GM19239 (cell line): ENCODE measurements at regions not wholly inside any gene's neighbourhood (a gene's known extent, or its start where the extent isn't known, plus 50 kb on each side); places are given as distances from the start of the nearest gene placed in this dataset.
"Not testable (repeated sequence)": the region's sequence is repeated elsewhere in the genome, so short reads cannot be mapped to it uniquely, and the experiment has no call there.

Source experiments
- DNase-seq: peaks from one replicate; pipeline ENCODE4 v3.0.0; 2011; ENCODE audit warnings: low spot score; ENCODE audit not compliant: insufficient read length
- FAIRE-seq: peaks from 2 replicates; lab custom pipeline; 2011; peaks lifted over from hg19 to GRCh38; lab: Jason Lieb, UNC

DNA sequence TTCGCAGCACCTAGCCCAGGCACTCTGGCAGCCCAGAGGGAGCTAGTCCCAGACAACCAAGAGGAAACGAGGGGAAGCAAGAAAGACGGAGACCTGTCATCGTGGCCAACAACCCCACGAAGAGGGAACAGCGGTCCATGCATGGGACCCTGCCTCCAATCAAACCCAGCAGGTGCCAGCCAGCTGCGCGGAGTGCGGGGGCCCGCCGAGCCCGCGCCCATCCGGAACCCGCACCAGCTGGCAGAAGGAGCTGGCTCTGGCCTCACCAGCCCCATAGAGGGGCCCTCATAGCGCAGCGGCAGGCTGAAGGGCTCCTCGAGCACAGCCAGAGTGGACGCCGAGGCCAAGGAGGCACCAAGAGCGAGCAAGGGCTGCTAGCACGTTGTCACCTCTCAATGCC is 332.4 kb upstream of the MAGEB18 start:
- no peak for FAIRE-seq

DNA sequence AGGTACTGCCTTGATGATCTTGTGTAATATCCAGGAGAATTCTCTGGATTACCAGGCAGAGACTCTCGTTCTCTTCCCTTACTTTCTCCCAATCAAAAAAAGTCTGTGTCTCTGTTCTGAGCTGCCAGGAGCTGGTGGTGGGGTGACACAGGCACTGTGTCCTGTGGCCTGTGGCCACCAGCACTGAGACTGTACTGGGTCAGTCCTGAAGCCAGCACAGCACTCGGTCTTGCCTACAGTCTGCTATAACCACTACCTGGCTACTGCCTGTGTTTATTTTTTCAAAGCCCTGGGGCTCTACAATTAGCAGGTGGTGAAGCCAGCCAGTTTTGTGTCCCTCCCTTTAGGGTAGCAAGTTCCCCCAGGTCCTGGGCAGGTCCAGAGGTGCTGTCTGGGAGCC is 331.1 kb upstream of the MAGEB18 start:
- no peak for DNase-seq
- no peak for FAIRE-seq

More for the DNA sequence above, 332.4 kb upstream of the MAGEB18 start:
- DNase-seq: no peak

DNA sequence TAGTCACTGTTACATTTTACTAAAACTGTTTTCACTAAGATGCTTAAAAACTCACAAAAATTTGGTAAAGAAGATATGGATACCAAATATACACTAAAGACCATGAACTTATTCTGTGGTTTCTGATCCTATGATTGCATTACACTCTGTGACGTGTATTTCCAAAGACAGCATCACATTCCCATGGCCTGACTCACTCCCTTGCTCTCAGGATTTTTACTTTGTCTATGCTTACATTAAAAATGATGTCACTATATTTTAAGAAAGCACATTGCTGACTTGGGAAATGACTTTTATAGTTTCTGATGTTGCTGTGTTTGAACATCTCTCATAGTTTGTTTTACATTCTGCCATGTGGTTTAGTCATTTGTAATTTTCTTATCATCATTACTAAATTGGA is 327.9 kb upstream of the MAGEB18 start:
- no peak for DNase-seq
- no peak for FAIRE-seq

DNA sequence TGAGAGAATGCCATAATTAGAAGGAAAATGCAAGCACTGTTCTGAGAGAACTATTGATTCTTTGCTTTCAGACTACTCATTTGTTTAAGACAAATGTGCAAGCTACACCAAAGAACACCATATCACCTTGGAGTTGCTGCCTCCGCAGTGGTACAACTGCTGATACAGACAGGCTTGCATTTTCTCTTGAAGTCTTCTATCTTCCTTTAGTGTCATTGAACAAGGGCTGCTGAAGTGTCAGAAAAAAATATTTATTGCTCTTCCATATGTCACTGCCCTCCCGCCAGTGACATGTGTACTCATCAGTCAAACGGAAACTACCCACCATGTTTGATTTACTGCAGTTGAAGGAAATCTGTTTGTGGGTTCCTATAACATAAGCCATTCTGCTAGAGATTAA is 318.3 kb upstream of the MAGEB18 start:
- FAIRE-seq (no peak), DNase-seq (no peak)

DNA sequence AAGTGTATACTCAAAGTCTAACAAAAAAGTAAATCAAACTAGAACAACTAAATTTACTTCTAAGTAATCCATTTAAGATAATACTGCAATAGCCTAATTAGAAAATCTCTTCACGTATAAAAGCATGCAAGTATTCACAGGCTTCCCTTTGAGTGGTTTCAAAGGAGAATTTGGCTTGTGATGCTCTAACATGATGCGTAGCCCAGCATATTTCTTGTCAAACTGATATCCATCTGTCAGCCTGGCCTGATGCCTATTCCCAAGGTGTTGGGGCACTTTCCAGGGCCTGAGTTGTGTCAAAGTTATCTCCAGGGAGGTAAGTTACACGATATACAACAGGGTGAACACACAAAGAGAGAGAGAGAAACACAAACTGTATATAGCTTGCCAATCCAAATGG is 287.0 kb upstream of the MAGEB18 start:
- FAIRE-seq (no peak), DNase-seq (no peak)

DNA sequence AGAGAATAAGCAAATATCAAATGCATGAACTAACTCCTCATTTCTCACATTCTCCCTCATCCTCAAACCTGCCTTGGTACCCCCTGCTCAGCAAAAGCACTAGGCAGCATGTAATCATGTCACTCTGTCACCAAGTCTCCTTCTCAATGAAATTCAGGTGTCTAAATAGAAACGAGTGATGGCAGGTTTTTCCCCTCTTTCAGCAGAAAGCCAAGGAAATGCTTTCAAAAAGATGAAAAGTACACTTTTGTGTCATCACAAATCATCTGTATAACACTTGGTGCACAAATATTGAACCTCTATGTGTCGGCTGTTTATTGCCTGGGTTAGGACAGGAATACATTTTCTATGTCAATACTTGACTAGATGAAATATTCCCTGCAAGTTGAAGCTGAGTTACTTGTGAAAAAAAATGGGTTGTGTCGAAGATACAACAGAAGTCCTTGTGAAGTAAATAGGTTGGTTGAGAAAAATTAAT is 285.1 kb upstream of the MAGEB18 start:
- DNase-seq (no peak), FAIRE-seq (no peak)

DNA sequence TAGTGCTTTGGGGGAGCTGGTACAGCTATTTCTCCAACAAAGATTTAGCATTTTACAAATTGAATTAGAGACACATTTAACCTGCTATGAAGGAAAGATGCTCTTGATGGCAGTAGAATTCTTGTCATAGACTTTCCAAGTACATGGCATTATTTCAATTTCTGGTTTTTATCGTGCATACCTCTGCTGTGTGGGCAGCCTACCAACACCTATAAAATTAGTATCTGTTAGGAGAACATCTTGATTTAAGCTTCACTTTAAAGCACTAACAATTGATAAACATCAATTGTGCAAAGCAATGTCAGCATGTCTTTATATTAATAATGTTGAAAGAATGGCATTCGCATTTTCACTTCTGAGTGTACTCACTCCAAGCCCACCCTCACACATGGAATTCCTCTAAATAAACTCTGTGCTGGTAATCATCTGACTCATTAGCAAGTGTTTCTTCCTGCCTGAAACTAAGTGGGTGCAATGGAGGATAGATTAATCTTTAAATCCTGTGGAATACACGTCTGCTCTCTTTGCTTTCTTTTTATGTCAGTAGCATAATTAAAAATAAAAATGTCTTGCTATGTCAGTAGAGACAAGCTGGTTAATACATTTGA is 279.8 kb upstream of the MAGEB18 start:
- DNase-seq: no peak

DNA sequence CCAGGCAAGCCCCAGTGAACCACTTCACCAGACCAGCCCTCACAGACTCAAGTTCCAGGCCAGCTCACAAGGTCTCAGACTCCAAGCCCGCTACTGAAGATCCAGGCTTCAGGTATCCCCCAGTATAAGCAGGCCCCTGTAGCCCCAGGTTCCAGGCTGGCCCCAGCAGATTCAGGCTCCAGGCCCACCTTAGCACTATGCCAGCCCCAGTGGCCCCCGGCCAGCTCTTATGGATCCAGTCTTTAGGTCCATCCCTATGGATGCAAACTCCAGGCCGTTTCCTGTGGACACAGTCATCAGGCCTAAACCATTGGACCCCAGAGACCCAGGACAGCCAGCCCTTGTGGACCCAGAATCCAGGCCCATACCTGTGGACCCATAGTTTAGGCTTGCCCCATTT is 277.8 kb upstream of the MAGEB18 start:
- no peak for FAIRE-seq

More for the DNA sequence above, 279.8 kb upstream of the MAGEB18 start:
- FAIRE-seq: no peak

DNA sequence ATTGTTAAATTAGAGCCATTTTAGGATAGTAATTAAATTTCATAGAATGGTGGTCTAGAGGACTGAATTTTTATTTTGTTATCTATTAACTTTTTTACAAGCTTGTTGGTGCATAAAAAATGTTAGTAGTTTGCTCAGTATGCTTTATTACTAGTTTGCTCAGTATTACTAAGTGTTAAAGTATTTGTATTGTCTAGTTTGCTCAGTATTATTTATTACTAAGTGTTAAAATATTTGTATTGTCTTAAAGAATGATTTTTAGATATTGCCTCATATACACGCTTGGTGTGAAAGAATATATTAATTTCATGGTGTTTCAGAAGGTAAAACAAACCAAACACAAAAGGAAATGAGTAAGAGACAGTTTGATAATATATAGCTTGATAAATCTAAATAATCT is 268.4 kb upstream of the MAGEB18 start:
- FAIRE-seq: no peak

More for the DNA sequence above, 277.8 kb upstream of the MAGEB18 start:
- DNase-seq: no peak

DNA sequence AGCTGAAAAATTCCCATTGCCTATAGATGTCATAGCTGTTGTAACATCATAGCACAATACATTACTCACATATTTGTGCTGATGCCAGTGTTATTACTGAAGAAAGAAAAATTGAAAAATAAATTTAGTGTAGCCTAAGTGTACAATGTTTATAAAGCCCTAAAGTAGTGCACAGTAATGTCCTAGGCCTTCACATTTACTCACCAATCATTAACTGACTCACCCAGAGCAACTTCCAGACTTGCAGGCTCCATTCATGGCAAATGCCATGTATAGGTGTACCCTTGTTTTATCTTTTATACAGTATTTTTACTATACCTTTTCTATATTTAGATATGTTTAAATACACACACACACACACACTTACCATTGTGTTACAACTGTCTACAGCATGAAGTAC is 265.4 kb upstream of the MAGEB18 start:
- FAIRE-seq (no peak), DNase-seq (no peak)

More for the DNA sequence above, 268.4 kb upstream of the MAGEB18 start:
- no peak for DNase-seq

DNA sequence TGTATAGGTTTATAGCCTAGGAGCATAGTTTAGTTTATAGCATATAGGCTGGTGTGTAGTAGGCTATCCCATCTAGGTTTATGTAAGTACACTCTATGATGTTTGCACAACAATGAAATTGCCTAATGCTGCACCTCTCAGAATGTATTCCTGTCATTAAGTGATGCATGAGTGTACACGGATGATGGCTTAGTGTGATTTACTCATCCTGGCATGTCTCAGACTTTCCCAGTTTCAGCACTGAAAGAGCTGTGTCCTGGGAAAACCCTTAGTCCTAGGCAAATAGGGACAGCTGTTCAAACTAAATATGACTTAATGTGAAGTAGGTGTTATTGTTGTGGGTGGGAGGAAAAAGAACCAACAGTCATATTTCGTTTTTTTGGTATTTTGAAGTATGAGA is 264.9 kb upstream of the MAGEB18 start:
- DNase-seq: no peak
- no peak for FAIRE-seq

DNA sequence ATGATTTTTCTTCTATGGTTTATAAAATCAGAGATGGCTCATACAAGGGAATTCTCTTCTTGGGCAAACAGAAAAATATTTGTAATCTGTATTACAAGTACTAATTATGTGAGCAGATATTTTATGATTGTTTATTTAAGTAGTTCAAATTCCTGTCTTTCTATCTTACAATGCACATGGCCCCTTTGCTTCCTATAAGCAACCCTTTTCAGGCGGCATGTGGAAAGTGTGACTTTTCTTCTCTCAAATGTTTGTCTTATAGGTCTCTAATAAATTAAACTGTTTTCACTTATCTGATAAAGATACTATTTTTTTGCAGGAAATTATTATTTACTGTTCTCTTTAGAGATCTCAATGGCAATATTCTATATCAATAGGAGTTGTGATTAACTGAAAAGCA is 259.3 kb upstream of the MAGEB18 start:
- DNase-seq (no peak), FAIRE-seq (no peak)

DNA sequence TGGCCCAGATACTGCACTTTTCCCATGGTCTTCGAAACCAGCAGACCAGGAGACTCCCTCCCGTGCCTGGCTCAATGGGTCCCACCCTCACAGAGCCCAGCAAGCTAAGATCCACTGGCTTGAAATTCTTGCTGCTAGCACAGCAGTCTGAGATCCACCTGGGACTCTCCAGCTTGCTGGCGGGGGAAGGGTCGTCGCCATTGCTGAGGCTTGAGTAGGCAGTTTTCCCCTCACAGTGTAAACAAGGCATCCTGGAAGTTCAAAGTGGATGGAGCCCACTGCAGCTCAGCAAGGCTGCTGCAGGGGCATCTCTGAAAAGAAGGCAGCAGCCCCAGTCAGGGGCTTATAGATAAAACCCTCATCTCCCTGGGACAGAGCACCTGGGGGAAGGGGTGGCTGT is 255.6 kb upstream of the MAGEB18 start:
- not testable (repeated sequence) for DNase-seq, FAIRE-seq

DNA sequence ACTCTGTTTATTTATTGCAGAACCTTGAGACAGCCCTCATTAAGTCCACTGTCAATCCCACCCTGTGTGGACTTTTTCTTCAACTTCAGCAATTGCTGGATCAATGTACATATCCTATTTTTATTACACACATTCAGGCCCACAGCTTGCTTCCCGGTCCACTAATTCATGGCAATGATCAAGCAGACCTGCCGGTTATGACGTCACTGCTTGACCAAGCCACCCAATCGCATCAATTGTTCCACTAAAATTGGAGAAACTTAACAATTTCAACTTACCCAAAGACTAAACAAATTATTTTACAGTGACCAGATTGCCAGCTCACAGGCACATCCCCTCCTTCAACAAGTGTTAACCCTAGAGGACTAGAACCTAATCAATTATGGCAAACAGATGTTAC is 240.4 kb upstream of the MAGEB18 start:
- DNase-seq: no peak
- FAIRE-seq: no peak

DNA sequence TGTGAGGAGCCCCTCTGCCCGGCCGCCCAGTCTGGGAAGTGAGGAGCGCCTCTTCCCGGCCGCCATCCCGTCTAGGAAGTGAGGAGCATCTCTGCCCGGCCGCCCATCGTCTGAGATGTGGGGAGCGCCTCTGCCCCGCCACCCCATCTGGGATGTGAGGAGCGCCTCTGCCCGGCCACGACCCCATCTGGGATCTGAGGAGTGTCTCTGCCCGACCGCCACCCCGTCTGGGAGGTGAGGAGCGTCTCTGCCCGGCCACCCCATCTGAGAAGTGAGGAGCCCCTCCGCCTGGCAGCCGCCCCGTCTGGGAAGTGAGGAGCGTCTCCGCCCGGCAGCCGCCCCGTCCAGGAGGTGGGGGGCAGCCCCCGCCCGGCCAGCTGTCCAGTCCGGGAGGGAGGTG is 232.4 kb upstream of the MAGEB18 start:
- not testable (repeated sequence) for DNase-seq, FAIRE-seq

DNA sequence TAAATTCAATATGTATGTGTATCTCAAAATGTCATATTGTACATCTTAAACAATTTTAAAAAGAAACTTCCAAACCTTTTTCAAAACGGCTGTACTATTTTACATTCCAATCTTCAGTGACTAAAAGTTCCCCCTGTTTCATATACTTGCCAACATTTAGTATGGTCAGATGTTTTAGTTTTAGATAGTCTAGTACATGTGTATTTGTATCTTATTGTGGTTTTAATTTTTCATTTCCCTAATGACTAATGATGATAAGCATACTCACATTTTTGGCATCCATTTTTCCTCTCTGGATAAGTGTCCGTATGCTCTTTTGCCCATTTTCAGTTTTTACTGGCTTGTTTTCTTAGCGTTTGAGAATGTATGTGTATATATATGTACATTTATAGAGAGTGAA is 212.2 kb upstream of the MAGEB18 start:
- DNase-seq (no peak), FAIRE-seq (no peak)

DNA sequence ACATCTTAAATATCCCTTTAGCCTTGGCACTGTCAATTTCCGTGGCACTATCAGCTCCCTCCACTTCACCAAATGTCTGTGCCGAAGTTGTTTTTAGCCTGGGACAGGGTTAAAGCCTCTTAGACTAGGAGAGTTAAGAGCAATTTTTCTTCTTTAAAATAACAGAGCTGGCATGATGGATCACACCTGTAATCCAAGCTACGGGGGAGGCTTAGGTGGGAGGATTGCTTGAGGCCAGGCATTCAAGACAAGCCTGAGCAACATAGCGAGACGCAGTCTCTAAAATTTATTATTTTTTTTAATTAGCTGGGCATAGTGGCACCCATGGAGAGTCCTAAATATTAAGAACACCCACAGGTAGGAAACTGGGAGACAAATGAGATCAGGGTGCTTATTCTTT is 209.8 kb upstream of the MAGEB18 start:
- DNase-seq (no peak), FAIRE-seq (no peak)

DNA sequence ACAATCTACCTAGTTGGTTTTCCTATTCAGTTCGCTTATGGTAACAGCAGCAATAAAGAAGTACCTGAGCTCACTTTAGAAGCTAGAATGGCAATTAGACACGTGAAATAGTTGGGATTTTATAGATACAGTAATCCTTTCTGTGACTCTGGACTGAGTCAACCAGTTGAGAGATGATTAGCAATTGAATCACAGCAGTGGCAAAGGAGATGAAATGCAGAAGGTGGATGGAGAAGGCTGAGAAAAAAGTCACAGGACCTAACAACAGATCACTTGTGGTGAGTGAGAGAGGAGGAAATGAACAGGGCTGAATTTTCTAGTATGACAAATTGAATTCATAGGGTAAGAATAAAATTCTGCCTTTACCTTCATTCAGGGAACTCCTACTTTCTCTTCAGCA is 197.1 kb upstream of the MAGEB18 start:
- FAIRE-seq: no peak
- DNase-seq: no peak

DNA sequence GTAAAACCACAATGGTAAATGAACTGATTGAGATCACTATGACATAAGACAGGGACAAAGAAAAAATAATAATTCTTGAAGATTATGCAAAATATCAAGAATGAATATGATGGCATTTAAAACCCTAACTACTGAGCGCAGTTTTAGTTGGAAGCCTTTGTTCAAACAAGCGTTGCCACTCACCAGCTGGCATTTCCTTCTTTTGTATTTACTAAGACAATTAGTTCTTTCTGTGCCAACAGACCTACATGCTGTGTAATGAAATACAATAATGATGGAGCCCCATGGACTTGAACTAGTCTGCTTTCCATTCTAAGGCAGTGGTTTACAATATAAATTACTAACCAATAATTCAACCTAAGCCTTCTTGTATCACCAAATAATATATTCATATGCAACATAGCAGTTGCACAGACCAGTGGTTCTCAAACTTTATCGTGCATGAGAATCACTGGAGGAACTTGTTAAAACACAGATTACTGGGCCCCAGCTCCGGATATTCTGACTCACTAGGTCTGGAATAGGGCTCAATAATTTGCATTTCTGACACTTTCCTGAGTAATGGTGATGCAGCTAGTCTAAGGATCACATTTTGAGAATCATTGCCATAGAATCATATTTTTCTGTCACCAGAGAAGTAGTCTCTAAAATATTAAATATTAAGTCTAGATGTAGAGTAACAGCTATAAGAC is 196.4 kb upstream of the MAGEB18 start:
- FAIRE-seq (no peak), DNase-seq (no peak)

DNA sequence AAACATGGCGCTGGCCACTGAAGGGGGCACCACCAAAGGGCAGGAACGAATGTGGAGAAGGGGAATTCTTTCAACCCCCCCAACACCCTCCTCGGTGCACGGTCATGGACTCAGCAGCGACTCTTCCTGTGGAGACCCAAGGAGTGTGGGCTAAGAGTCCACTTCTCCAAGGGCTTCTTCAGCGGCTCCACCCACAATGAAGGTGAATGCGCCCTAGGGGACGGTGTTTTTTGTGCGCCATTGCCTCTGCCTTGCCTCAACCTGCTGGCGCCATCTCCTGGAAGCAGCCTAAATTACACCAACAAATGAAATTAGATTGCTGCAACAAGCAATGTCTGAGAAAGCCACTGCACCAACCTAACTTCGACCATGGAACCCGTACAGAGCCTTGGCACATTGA is 169.2 kb upstream of the MAGEB18 start:
- no peak for DNase-seq
- no peak for FAIRE-seq

DNA sequence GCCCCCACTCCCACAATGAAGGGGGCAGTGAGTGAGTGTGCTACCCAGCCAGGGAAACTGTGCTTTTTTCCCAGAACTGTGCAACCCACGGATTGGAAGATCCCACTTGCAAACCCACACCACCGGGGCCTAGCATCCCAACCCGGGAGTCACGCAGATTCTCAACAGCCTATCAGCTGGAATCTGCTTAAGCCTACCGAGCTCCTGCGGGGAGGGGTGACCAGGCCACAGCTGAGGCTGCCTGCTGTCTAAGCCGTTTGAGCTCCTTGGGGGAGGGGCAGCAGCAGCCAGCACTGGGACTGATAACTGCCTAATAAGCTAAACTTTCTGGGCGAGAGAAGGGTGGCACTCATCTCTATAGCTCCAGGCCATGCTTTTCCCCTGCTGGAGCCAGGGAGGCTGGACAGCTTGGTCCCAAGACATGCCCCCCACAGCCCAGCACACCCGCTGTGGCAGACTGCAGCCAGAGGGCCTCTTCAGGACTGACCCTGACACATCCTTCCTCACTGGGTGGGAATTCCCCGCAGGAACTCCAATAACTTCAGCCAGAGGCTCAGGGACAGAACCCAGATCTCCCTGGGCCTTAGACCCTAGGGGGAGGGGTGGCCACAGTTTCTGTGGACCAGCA is 161.3 kb upstream of the MAGEB18 start:
- DNase-seq: no peak
- FAIRE-seq: no peak

DNA sequence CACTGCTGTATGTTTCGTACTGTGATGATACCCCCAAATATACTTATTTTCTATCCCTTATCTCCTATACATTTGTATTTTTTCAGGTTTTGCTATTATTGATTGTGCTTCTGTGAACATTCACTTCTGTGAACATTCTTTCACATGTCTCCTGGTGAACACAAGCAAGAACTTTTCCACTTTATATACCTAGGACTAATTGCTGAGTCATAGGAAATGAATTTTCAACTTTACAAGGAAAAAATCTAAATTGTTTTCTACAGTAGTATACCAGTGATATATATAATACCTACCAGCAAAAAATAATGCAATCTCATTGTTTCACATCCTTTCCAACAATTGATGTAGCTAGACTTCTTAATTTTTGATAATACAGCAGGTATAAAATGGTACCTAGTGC is 139.5 kb upstream of the MAGEB18 start:
- no peak for DNase-seq
- FAIRE-seq: no peak
